GM12878 (cell line): ENCODE measurements at regions not wholly inside any gene's neighbourhood (a gene's known extent, or its start where the extent isn't known, plus 50 kb on each side); places are given as distances from the start of the nearest gene placed in this dataset.
A peak's percentile ranks its signal among the peaks of the same experiment; 100 is the strongest.

Experiments
- ATAC-seq: fragments of 200-7000 bp; cut with Tn5 transposase; 3 replicates; pipeline ENCODE4 v1.9.1; 2020; ENCODE audit warnings: mild to moderate bottlenecking, moderate library complexity
- BruUV-seq: library from RNA; stranded (reverse); fragments of 400-500 nt; replicated peaks from 2 replicates; lab custom pipeline; 2021; lab: Mats Ljungman, UMichigan
- CTCF ChIA-PET: fragments of 300-600 bp; sonication (Branson Sonifier 250); formaldehyde crosslinking; extraction: SDS; loops from one replicate; lab custom pipeline; 2021; ENCODE audit warnings: inconsistent platforms; lab: Yijun Ruan, JAX
- POLR2A ChIA-PET: fragments of 350-600 bp; formaldehyde crosslinking; extraction: SDS; loops from one replicate; lab custom pipeline; 2021; ENCODE audit warnings: inconsistent platforms; lab: Charles Lee
- RAD21 ChIA-PET: fragments of 300-600 bp; sonication (Branson Sonifier 250); formaldehyde crosslinking; loops from one replicate; lab custom pipeline; 2023; ENCODE audit warnings: antibody characterized with exemption; ENCODE audit not compliant: unreplicated experiment; lab: Charles Lee
- SMC1A ChIA-PET: fragments of 300-600 bp; sonication (Branson Sonifier 250); formaldehyde crosslinking; loops from one replicate; lab custom pipeline; 2023; ENCODE audit not compliant: unreplicated experiment, uncharacterized antibody; lab: Charles Lee
- DNase-seq: peaks from one replicate; pipeline ENCODE4 v3.0.0-alpha.2; 2011; ENCODE audit warnings: low read depth, low spot score
- FAIRE-seq: peaks from 3 replicates; lab custom pipeline; 2011; peaks lifted over from hg19 to GRCh38; lab: Jason Lieb, UNC
- H2AFZ ChIP-seq: 2 replicates; pipeline ENCODE4 v1.6.0; 2011; ENCODE audit warnings: low read depth, low read length, control low read depth; ENCODE audit not compliant: control insufficient read depth
- H3K27ac ChIP-seq: 2 replicates; pipeline ENCODE4 v1.5.1; 2011; ENCODE audit warnings: control low read depth; ENCODE audit not compliant: control insufficient read depth, insufficient read depth
- H3K27me3 ChIP-seq, 2 experiments: replicated peaks in 1 of 2; 2 replicates each; pipeline versions ENCODE4 v1.6.0 to v1.6.1; 2011; ENCODE audit warnings: low read length in 1 of 2; ENCODE audit not compliant: control insufficient read depth in 2 of 2, insufficient read depth in 2 of 2
- H3K36me3 ChIP-seq, 2 experiments: 2 replicates each; pipeline ENCODE4 v1.5.1; 2011; ENCODE audit warnings: low read length in 1 of 2; ENCODE audit not compliant: control insufficient read depth in 2 of 2, insufficient read depth in 2 of 2
- H3K4me1 ChIP-seq: 2 replicates; pipeline ENCODE4 v1.6.1; 2011; ENCODE audit warnings: mild to moderate bottlenecking, low read length, moderate library complexity, mixed read lengths; ENCODE audit not compliant: control insufficient read depth, insufficient read depth
- H3K4me2 ChIP-seq: 2 replicates; pipeline ENCODE4 v1.6.0; 2011; ENCODE audit warnings: control low read depth; ENCODE audit not compliant: control insufficient read depth, insufficient read depth
- H3K4me3 ChIP-seq: fragments of 200-600 bp; sonication (generic); 2 replicates; pipeline ENCODE4 v1.5.1; 2016
- H3K79me2 ChIP-seq: 2 replicates; pipeline ENCODE4 v1.6.0; 2011; ENCODE audit warnings: low read length; ENCODE audit not compliant: control insufficient read depth, insufficient read depth
- H3K9ac ChIP-seq: 2 replicates; pipeline ENCODE4 v1.8.0; 2011; ENCODE audit warnings: low read length, control low read depth, mixed read lengths; ENCODE audit not compliant: control insufficient read depth, insufficient read depth
- H3K9me3 ChIP-seq: replicated peaks from 3 replicates; pipeline ENCODE4 v1.5.1; 2011; ENCODE audit warnings: mild to moderate bottlenecking, low read length; ENCODE audit not compliant: control insufficient read depth, insufficient read depth
- H4K20me1 ChIP-seq: 2 replicates; pipeline ENCODE4 v1.6.0; 2011; ENCODE audit not compliant: control insufficient read depth, insufficient read depth
- ATF2 ChIP-seq: IDR thresholded peaks from 2 replicates; pipeline ENCODE4 v1.6.1; 2012; ENCODE audit warnings: low read length, inconsistent platforms
- DPF2 ChIP-seq: fragments of 450-650 bp; IDR thresholded peaks from 2 replicates; pipeline ENCODE4 v1.6.1; 2017; ENCODE audit warnings: mild to moderate bottlenecking
- E2F8 ChIP-seq: fragments of 450-650 bp; IDR thresholded peaks from 2 replicates; pipeline ENCODE4 v1.6.1; 2018; ENCODE audit warnings: mild to moderate bottlenecking, low read depth, moderate library complexity; ENCODE audit not compliant: partially characterized antibody
- MYC ChIP-seq: IDR thresholded peaks from 2 replicates; pipeline ENCODE4 v1.6.1; 2011; ENCODE audit warnings: mild to moderate bottlenecking, low read length, moderate library complexity, inconsistent platforms; ENCODE audit not compliant: insufficient read depth, insufficient replicate concordance, insufficient read length, severe bottlenecking
- NBN ChIP-seq: fragments of 450-650 bp; IDR thresholded peaks from 2 replicates; pipeline ENCODE4 v1.6.1; 2016
- PML ChIP-seq: IDR thresholded peaks from 2 replicates; pipeline ENCODE4 v1.6.1; 2012; ENCODE audit warnings: low read length, inconsistent platforms
- RFX5 ChIP-seq: IDR thresholded peaks from 2 replicates; pipeline ENCODE4 v1.6.1; 2011; ENCODE audit warnings: low read depth, low read length, improper control_type of control experiment
- SRF ChIP-seq, 2 experiments: IDR thresholded peaks; 2 replicates each; pipeline ENCODE4 v1.6.1; 2011; ENCODE audit warnings: low read depth in 2 of 2, low read length in 2 of 2, mild to moderate bottlenecking in 1 of 2, moderate library complexity in 1 of 2
- USF2 ChIP-seq: IDR thresholded peaks from 2 replicates; pipeline ENCODE4 v1.6.1; 2011; ENCODE audit warnings: low read depth, low read length, improper control_type of control experiment, borderline replicate concordance
- WGBS: methylation state at CpG from one replicate; pipeline ENCODE4 v1.1.6; 2016; ENCODE audit warnings: low lambda C conversion rate; ENCODE audit not compliant: insufficient replicate concordance, insufficient coverage; ENCODE audit errors: missing lambda C conversion rate; 5-methylcytosine and 5-hydroxymethylcytosine counted together
- in situ Hi-C: fragments of 300-500 bp; cut with MboI; formaldehyde crosslinking; loops from 9 replicates; pipeline ENCODE4 v1.14.3; 2018; ENCODE audit warnings: mixed read lengths
- intact Hi-C: fragments of 100-400 bp; cut with micrococcal nuclease; formaldehyde crosslinking; loops from one replicate; pipeline ENCODE4 v1.14.2; 2022; ENCODE audit not compliant: unreplicated experiment

- WGBS, result 25% methylated on average over 6 of the region's 6 CpGs
- ChIA-PET SMC1A (interaction anchor here (0.6 to 2.2 kb wide), 4 partner anchors 9 to 117 kb away, joined by 3 to 7 read pairs (median 5); no protein-coding TSS in a partner anchor), CTCF (interaction anchor here (1.0 to 1.4 kb wide), 4 partner anchors 8 to 32 kb away, joined by 3 to 4 read pairs (median 3); no protein-coding TSS in a partner anchor), RAD21 (interaction anchor here (1.0 to 1.7 kb wide), 2 partner anchors 12 to 64 kb away, joined by 3 to 4 read pairs; no protein-coding TSS in a partner anchor), POLR2A (no interaction called here)
- Histone ChIP-seq H3K4me1 (no peaks in the 10 kb centered on the region), H3K4me2 (no peak overlapping the region), H3K4me3 (no peak overlapping the region), H2AFZ (no peak overlapping the region), H3K36me3 (no peaks in the 10 kb centered on the region), H3K79me2 (no peaks in the 10 kb centered on the region), H3K9me3 (no peaks in the 10 kb centered on the region), H3K9ac (no peak overlapping the region), H4K20me1 (no peaks in the 10 kb centered on the region), H3K27me3 (no peaks in the 10 kb centered on the region), H3K27ac (no peak overlapping the region)
- ATAC-seq (peak; percentile 58), FAIRE-seq (no peak), DNase-seq (no peak)
- intact Hi-C loops (no loop called here), in situ Hi-C loops (no loop called here)
- no TSS peak for BruUV-seq
- TF ChIP-seq E2F8 (no peak), NBN (0 out of 2 replicates have a peak, but pooled peaks have one; percentile 17)
These were observed 511.8 kb downstream of the CPS1 start for GRCh38 chr2:211068108-211068780.

GRCh38 chr2:211070547-211070946, 514.1 kb downstream of the CPS1 start:
- SMC1A ChIA-PET, result interaction anchor here (1.2 to 1.4 kb wide), 2 partner anchors 9 to 26 kb away, joined by 3 to 5 read pairs; no protein-coding TSS in a partner anchor
- intact Hi-C loops (no loop called here), in situ Hi-C loops (no loop called here)
- Histone ChIP-seq H3K27me3 (no peaks in the 10 kb centered on the region), H3K4me2 (no peak overlapping the region), H4K20me1 (no peaks in the 10 kb centered on the region), H3K27ac (no peak overlapping the region), H2AFZ (no peak overlapping the region), H3K79me2 (no peaks in the 10 kb centered on the region), H3K9me3 (no peaks in the 10 kb centered on the region), H3K4me3 (no peak overlapping the region), H3K4me1 (no peaks in the 10 kb centered on the region), H3K9ac (no peak overlapping the region), H3K36me3 (no peaks in the 10 kb centered on the region)
- ATAC-seq, result peak; percentile 32; the same call in 2 of the 3 replicates
- no peak for FAIRE-seq
- CTCF ChIA-PET, result interaction anchor here (1.7 to 3.1 kb wide), 2 partner anchors 12 to 18 kb away, joined by 4 to 12 read pairs; no protein-coding TSS in a partner anchor
- BruUV-seq, result no TSS peak
- no peak for DNase-seq
- RAD21 ChIA-PET, result no interaction called here
- 10% methylated on average over 3 of the region's 3 CpGs for WGBS
- POLR2A ChIA-PET, result no interaction called here
- no peak for TF ChIP-seq MYC
- TF ChIP-seq PML, result no peak
- no peak for TF ChIP-seq DPF2
- no peak for TF ChIP-seq SRF (IDR thresholded peaks at IDR 0.05; ENCODE audit: low read depth in 2 of 2, low read length in 2 of 2)
- TF ChIP-seq ATF2, result no peak
- TF ChIP-seq USF2, result no peak
- TF ChIP-seq RFX5, result no peak
